Spinal cord (tissue), 9 donors: ENCODE measurements at regions not wholly inside any gene's neighbourhood (a gene's known extent, or its start where the extent isn't known, plus 50 kb on each side); places are given as distances from the start of the nearest gene placed in this dataset.

Experiments used
- DNase-seq, 6 donors: peaks; one replicate each; pipeline versions ENCODE4 v3.0.0 to v3.0.0-alpha.2; 2013 to 2015; ENCODE audit warnings: low spot score in 6 of 6, low read depth in 4 of 6
- H3K27ac ChIP-seq: one replicate; pipeline ENCODE4 v1.5.1; 2013; ENCODE audit warnings: low read depth, low read length, control low read depth
- H3K27me3 ChIP-seq: one replicate; pipeline ENCODE4 v1.6.1; 2013; ENCODE audit warnings: low read length; ENCODE audit not compliant: control insufficient read depth, insufficient read depth
- H3K36me3 ChIP-seq: one replicate; pipeline ENCODE4 v1.6.1; 2013; ENCODE audit warnings: low read length; ENCODE audit not compliant: control insufficient read depth, insufficient read depth
- H3K4me1 ChIP-seq: one replicate; pipeline ENCODE4 v1.6.1; 2013; ENCODE audit warnings: low read length; ENCODE audit not compliant: control insufficient read depth, insufficient read depth
- H3K4me3 ChIP-seq: one replicate; pipeline ENCODE4 v1.5.1; 2013; ENCODE audit warnings: low read depth, low read length, control low read depth
- H3K9me3 ChIP-seq: one replicate; pipeline ENCODE4 v1.6.1; 2013; ENCODE audit warnings: low read length; ENCODE audit not compliant: control insufficient read depth, insufficient read depth
- WGBS: methylation state at CpG from one replicate; pipeline ENCODE4 v1.1.5; 2013; ENCODE audit warnings: missing lambda C conversion rate; ENCODE audit not compliant: insufficient coverage; 5-methylcytosine and 5-hydroxymethylcytosine counted together
- donor health status: healthy.

DNA sequence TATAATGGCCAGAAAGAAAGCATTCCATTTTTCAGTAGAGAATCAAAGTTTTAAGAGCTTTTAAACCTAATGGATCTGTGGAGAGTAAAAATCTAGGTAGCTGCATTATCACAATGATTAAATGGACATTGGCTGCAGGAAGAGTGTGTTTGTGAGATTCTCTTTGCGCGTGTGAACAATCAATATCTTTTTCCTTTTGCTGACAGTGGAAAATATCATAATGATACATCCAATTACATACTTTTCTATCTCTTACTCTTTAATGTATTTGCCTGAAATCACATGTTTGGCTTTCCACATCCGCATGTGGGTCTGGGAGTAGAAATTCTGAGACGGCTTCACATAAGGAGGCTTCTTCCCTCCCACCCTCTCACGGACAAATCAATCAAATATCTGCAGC is 69.8 kb upstream of the DUSP22 start:
- no peaks in the 10 kb centered on the region for H3K36me3 ChIP-seq
- no peaks in the 10 kb centered on the region for H3K9me3 ChIP-seq
- no peak overlapping the region for H3K27ac ChIP-seq
- H3K4me1 ChIP-seq = no peaks in the 10 kb centered on the region
- H3K4me3 ChIP-seq = no peak overlapping the region
- DNase-seq = peak in 1 of 6 donors; percentile 8
- no peaks in the 10 kb centered on the region for H3K27me3 ChIP-seq
- no CpG with 5 or more reads among the region's 5 CpGs for WGBS

DNA sequence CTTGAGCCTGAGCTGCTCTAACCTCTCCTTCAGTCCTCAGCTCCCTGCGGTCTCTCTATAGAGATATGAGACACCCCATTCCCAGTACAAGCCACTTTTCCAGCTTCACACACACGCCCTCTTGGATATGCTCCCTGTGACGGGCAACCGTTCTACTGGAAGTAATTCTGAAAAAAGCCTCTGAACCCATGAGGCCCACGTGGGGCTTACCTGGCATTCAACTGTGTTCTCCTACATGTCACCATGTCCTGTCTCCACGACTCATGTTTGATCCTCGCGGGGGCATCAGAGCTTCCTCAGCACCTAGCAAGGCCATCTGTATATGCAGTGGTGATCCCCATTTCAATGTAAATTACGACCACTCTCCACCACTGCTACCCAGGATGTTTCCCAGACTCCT is 69.2 kb upstream of the DUSP22 start:
- H3K9me3 ChIP-seq = no peaks in the 10 kb centered on the region
- H3K27me3 ChIP-seq = no peaks in the 10 kb centered on the region
- 63% methylated on average over 9 of the region's 9 CpGs for WGBS
- no peak for DNase-seq
- no peaks in the 10 kb centered on the region for H3K36me3 ChIP-seq
- peaks cover 2% of the 10 kb centered on the region for H3K4me1 ChIP-seq
- H3K4me3 ChIP-seq = no peak overlapping the region
- H3K27ac ChIP-seq = no peak overlapping the region

DNA sequence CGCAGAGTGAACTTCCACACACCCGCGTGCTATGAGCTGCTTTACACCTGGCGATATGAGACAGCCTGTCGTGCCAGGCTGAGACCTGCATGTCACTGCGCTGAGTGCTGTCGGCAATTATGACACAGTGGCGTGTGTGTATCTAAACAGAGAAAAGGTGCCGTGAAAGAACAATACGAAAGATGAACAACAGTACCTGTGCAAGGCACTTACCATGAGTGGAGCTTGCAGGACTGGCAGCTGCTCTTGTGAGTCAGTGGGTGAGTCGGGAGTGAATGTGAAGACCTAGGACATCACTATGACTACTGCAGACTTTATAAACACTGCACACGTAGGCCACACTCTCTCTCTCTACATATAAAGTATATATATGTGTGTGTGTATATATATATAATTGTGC is 68.5 kb upstream of the DUSP22 start:
- peaks cover 2% of the 10 kb centered on the region for H3K4me1 ChIP-seq
- 94% methylated on average over 10 of the region's 12 CpGs for WGBS
- no peak for DNase-seq
- no peaks in the 10 kb centered on the region for H3K36me3 ChIP-seq
- no peak overlapping the region for H3K4me3 ChIP-seq
- no peaks in the 10 kb centered on the region for H3K27me3 ChIP-seq
- no peak overlapping the region for H3K27ac ChIP-seq
- H3K9me3 ChIP-seq = no peaks in the 10 kb centered on the region

DNA sequence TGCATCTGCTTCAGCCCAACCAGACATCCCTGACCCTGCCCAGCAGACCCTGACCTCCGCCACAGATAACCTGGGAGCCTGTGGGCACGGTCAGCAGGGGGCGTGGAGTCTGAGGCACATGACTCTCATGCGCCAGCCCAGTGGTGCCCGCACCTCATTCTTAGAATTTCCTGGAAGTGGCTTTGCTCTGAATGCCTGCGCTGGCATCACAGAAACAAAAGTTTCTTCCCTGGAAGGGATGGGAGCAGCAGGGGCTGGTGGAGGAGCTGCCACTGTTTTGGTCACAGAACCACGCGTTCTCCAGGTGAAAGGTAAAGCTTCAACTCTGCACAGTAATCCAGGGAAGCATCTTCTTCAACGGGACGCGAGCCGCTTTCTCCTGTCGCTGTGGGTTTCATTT is 67.9 kb upstream of the DUSP22 start:
- Histone ChIP-seq H3K27me3 (no peaks in the 10 kb centered on the region), H3K36me3 (no peaks in the 10 kb centered on the region), H3K4me1 (peaks cover 2% of the 10 kb centered on the region), H3K27ac (no peak overlapping the region), H3K9me3 (no peaks in the 10 kb centered on the region), H3K4me3 (no peak overlapping the region)
- 99% methylated on average over 13 of the region's 13 CpGs for WGBS
- no peak for DNase-seq

DNA sequence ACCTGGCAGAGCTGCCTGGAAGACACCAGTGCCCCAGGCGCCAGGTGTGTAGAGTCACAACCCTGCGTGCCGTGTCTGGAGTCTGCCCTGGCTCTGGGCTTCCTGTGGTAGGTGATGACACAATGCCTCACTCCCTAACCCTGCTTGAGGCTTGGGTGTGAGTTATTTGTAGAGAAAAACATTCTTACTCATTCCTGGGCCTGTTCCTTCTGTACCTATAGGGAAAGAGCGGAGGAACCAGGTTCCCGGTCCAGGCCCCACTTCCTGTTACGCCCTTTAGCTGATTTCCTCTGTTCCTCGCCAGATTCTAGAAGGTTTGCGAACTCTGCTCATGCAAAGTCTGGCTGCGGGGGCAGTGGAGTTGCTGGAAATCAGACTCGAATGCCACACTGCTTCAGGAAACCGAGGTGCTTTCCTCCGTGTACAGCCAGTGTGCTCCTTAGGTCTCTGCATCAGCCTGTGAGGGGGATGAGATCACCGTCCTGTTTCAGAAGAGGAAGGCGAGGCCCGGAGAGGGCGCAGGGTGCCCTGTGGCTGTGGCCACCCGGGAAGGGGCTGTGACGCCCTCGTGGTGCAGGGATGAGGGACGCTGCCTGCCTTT is 67.1 kb upstream of the DUSP22 start:
- no peak for DNase-seq
- 86% methylated on average over 20 of the region's 20 CpGs for WGBS
- no peak overlapping the region for H3K4me3 ChIP-seq
- no peaks in the 10 kb centered on the region for H3K27me3 ChIP-seq
- no peak overlapping the region for H3K27ac ChIP-seq
- peaks cover 2% of the 10 kb centered on the region for H3K4me1 ChIP-seq
- no peaks in the 10 kb centered on the region for H3K9me3 ChIP-seq
- H3K36me3 ChIP-seq = no peaks in the 10 kb centered on the region

DNA sequence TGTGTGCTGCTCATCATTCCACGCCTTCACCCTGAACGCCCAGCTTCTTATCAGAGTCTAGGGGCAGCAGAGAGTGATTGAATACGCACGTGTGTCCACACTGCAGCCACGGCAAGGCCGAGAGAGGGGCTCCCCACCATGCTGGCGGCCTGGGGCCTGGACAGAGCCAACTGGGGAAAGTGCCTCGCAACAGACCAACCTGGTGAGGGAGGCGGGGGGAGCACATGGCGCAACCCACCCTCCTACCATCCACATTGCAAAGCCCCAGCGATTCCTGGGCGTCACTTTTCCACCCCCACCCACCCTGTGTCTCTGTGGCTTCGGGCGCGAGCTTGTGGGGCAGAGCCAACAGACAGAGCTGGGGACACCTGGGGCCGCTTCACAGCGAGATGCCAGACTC is 66.4 kb upstream of the DUSP22 start:
- Histone ChIP-seq H3K4me3 (no peak overlapping the region), H3K4me1 (peaks cover 2% of the 10 kb centered on the region), H3K36me3 (no peaks in the 10 kb centered on the region), H3K9me3 (no peaks in the 10 kb centered on the region), H3K27ac (no peak overlapping the region), H3K27me3 (no peaks in the 10 kb centered on the region)
- no peak for DNase-seq
- WGBS = 84% methylated on average over 14 of the region's 17 CpGs

DNA sequence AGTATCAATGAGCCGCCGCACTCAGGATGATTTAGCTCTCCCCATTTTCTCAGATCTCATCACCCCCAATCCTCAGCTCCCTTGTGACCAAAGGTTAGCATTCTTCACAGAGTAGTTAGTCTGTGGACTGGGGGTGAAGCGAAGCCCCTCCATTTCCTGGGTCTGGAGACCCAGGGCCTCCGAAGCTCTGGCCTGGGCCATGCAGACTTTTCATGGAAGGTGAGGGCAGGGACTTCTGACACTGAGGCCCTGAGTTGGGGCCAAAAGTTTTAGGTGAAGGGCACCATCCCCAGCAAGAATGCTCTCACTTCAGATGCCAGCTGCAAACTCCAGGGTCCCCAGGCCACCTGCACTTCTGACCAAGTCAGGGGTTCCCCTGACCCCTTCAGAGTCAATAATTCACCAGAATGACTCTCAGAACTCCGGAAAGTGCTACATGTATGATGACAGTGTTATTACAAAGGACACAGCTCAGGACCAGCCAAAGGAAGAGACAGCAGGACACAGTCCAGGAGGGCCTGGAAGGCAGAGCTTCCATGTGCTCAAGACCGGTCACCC is 65.7 kb upstream of the DUSP22 start:
- WGBS = 93% methylated on average over 4 of the region's 6 CpGs
- H3K9me3 ChIP-seq = no peaks in the 10 kb centered on the region
- H3K27me3 ChIP-seq = no peaks in the 10 kb centered on the region
- DNase-seq = no peak
- no peak overlapping the region for H3K27ac ChIP-seq
- H3K4me1 ChIP-seq = peaks cover 2% of the 10 kb centered on the region
- H3K36me3 ChIP-seq = no peaks in the 10 kb centered on the region
- no peak overlapping the region for H3K4me3 ChIP-seq

DNA sequence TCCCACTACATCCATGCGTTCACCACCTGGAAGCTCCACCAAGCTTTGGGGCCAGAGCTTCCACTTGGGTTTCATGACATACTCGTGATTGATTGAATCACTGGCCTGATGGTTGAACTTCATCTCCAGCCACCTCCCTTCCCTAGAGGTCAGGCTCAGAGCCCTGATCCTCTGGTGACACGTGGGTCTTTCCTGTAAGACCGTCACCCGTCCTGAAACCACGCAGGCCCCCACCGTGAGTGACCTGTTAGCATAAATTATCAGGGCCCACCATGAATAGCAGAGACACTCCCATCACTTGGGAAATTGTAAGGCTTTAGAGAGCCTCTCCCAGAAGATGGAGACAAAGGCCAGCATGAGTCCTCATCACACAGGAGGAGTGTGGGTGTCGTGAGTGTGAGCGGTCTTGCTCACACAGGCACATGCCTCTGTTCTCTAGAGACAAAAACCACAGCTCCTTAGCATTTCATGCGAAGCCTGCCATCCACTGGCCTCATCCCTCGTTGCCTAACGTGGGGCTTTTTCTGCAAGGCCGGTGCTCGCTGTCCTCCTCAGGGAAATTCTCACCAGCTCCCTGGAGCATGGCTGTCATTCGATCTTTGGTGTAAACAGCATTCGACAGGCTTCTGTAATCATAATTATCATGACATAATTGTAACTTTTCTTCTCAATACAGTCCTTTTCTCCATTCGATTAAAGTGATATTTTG is 65.1 kb upstream of the DUSP22 start:
- Histone ChIP-seq H3K9me3 (no peaks in the 10 kb centered on the region), H3K36me3 (no peaks in the 10 kb centered on the region), H3K4me1 (peaks cover 2% of the 10 kb centered on the region), H3K4me3 (no peak overlapping the region), H3K27me3 (no peaks in the 10 kb centered on the region), H3K27ac (no peak overlapping the region)
- WGBS = 90% methylated on average over 10 of the region's 17 CpGs
- DNase-seq = no peak

DNA sequence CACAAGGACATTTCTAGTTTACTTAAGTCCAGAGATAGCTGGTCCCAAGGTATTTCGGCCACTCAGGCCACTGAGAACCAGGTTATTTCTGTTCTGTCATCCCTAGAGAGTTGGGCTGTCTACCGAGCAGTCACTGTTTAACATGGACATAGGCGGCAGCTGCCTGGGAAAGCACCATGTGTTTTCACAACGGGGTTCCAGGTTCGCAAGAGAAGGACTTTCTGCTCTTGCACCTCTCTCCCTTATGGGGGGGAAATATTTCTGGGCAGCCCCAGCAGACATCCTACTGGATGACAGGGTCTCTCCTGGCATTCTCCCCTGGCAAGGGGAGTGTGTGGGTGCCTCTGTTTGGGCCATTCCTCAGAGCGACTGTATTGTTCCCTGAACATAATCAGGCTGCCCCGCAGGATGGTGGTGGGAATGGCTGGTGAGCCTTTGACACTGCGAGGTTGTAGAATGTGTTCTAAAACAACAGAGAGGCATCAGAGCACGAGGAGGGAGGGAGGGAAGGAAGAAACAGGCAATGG is 64.4 kb upstream of the DUSP22 start:
- no peaks in the 10 kb centered on the region for H3K9me3 ChIP-seq

More for the DNA sequence above, 64.4 kb upstream of the DUSP22 start:
- no peak for DNase-seq
- no peak overlapping the region for H3K27ac ChIP-seq
- WGBS = 76% methylated on average over 7 of the region's 9 CpGs
- H3K4me1 ChIP-seq = peaks cover 2% of the 10 kb centered on the region
- no peaks in the 10 kb centered on the region for H3K36me3 ChIP-seq
- no peak overlapping the region for H3K4me3 ChIP-seq
- H3K27me3 ChIP-seq = no peaks in the 10 kb centered on the region
